ENCODE measurements at regions not wholly inside any gene's neighbourhood (a gene's known extent, or its start where the extent isn't known, plus 50 kb on each side); places are given as distances from the start of the nearest gene placed in this dataset.

DNA sequence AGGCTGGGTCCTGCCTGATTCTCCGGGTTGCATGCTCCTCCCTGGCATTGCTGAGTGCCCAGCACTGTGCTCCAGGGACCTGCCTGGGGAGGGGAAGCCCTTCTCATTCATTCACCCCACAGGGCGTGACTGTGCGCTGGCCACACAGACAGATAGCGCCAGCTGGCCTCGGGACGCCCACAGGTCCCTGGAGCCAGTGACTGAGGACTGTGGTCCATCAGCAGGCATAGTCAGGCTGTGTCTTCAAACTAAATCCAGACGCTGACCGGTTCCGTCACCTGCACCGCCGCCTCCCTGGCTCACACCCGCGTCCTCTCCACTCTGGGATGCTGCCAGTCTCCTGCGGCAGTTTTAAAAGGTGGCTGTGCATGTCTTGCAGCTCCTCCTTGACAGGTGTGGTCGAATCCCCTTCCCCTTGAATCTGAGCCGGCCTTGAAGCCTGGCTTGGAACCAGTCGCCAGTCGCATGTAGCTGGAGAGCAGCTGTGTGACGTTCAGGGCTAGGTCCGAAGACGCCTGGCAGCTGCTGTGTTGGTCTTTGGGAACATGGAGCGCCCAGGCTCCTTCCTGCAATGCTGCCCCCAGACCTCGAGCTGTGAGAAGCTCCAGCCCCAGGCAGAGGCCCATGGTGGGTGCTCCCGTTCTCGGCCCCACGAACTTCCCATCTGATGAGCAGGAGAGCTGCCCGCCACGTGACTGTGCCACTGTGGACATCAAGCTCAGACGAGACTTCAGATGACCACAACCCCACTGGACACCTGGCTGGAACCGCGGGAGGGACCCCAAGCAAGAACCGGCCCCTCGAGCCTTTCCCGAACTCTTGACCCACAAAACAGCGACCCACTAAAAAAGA is 94.1 kb downstream of the ADRA2C start:
- TF ChIP-seq, protein P1, sequence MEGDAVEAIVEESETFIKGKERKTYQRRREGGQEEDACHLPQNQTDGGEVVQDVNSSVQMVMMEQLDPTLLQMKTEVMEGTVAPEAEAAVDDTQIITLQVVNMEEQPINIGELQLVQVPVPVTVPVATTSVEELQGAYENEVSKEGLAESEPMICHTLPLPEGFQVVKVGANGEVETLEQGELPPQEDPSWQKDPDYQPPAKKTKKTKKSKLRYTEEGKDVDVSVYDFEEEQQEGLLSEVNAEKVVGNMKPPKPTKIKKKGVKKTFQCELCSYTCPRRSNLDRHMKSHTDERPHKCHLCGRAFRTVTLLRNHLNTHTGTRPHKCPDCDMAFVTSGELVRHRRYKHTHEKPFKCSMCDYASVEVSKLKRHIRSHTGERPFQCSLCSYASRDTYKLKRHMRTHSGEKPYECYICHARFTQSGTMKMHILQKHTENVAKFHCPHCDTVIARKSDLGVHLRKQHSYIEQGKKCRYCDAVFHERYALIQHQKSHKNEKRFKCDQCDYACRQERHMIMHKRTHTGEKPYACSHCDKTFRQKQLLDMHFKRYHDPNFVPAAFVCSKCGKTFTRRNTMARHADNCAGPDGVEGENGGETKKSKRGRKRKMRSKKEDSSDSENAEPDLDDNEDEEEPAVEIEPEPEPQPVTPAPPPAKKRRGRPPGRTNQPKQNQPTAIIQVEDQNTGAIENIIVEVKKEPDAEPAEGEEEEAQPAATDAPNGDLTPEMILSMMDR (IDR thresholded peaks at IDR 0.05): no peak
- TF ChIP-seq POLR2A (IDR thresholded peaks at IDR 0.05): no peak
